Parathyroid adenoma (tissue), 2 donors: ENCODE measurements at regions not wholly inside any gene's neighbourhood (a gene's known extent, or its start where the extent isn't known, plus 50 kb on each side); places are given as distances from the start of the nearest gene placed in this dataset.

Experiments
- H2AFZ ChIP-seq: fragments of 300-600 bp; sonication (generic); one replicate; pipeline ENCODE4 v1.7.0; 2017; ENCODE audit warnings: antibody characterized with exemption, mild to moderate bottlenecking
- H3K27ac ChIP-seq: fragments of 300-600 bp; sonication (generic); one replicate; pipeline ENCODE4 v1.7.0; 2017
- H3K27me3 ChIP-seq: fragments of 300-600 bp; sonication (generic); one replicate; pipeline ENCODE4 v1.7.0; 2017; ENCODE audit warnings: low read length; ENCODE audit not compliant: control insufficient read depth, insufficient read depth
- H3K36me3 ChIP-seq: fragments of 300-600 bp; sonication (generic); one replicate; pipeline ENCODE4 v1.7.0; 2017; ENCODE audit warnings: low read length; ENCODE audit not compliant: control insufficient read depth, insufficient read depth
- H3K4me1 ChIP-seq: fragments of 300-600 bp; sonication (generic); one replicate; pipeline ENCODE4 v1.7.0; 2017; ENCODE audit warnings: control low read depth
- H3K4me2 ChIP-seq: fragments of 300-600 bp; sonication (generic); one replicate; pipeline ENCODE4 v1.7.0; 2017; ENCODE audit warnings: low read length
- H3K4me3 ChIP-seq: fragments of 300-600 bp; sonication (generic); one replicate; pipeline ENCODE4 v1.7.0; 2017; ENCODE audit warnings: low read depth, low read length
- H3K79me2 ChIP-seq: fragments of 300-600 bp; sonication (generic); one replicate; pipeline ENCODE4 v1.7.0; 2017; ENCODE audit warnings: control low read depth
- H3K9ac ChIP-seq: fragments of 300-600 bp; sonication (generic); one replicate; pipeline ENCODE4 v1.7.0; 2017; ENCODE audit warnings: mild to moderate bottlenecking
- H3K9me3 ChIP-seq: fragments of 300-600 bp; sonication (generic); one replicate; pipeline ENCODE4 v1.7.0; 2017; ENCODE audit warnings: low read length; ENCODE audit not compliant: control insufficient read depth
- TF ChIP-seq, protein P1 (sequence below): fragments of 300-600 bp; sonication (generic); IDR thresholded peaks from one replicate; pipeline ENCODE4 v1.7.0; 2017; ENCODE audit warnings: antibody characterized with exemption, mild to moderate bottlenecking
- donor health status: primary hyperparathyroidism.

DNA sequence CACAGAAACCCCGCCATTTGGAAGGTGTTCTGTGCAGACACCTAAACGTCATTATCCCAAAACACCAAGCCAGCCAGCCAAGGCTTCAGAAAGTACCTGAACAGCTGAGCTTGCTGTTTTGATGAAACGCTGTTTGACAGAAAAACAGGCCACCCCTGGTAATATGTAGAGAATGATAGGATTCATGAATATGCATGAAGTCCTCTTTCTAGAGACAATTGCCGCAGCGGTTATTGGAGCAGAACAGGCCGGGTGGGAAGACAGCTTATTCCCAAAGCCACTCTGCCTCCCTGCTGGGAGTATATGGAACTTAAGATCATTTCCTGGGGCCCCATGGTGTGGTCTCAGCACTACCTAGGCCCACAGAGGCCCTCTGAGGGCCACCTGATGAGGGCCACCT lies 229.5 kb downstream of the UQCRFS1 start:
- no peaks in the 10 kb centered on the region for H3K36me3 ChIP-seq
- H3K9me3 ChIP-seq, result no peaks in the 10 kb centered on the region
- H3K27ac ChIP-seq, result no peak overlapping the region
- H2AFZ ChIP-seq, result no peak overlapping the region
- H3K4me2 ChIP-seq, result no peak overlapping the region
- H3K27me3 ChIP-seq, result no peaks in the 10 kb centered on the region
- TF ChIP-seq, protein P1, sequence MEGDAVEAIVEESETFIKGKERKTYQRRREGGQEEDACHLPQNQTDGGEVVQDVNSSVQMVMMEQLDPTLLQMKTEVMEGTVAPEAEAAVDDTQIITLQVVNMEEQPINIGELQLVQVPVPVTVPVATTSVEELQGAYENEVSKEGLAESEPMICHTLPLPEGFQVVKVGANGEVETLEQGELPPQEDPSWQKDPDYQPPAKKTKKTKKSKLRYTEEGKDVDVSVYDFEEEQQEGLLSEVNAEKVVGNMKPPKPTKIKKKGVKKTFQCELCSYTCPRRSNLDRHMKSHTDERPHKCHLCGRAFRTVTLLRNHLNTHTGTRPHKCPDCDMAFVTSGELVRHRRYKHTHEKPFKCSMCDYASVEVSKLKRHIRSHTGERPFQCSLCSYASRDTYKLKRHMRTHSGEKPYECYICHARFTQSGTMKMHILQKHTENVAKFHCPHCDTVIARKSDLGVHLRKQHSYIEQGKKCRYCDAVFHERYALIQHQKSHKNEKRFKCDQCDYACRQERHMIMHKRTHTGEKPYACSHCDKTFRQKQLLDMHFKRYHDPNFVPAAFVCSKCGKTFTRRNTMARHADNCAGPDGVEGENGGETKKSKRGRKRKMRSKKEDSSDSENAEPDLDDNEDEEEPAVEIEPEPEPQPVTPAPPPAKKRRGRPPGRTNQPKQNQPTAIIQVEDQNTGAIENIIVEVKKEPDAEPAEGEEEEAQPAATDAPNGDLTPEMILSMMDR, result no peak
- no peak overlapping the region for H3K4me3 ChIP-seq
- no peaks in the 10 kb centered on the region for H3K79me2 ChIP-seq
- H3K4me1 ChIP-seq, result no peaks in the 10 kb centered on the region
- H3K9ac ChIP-seq, result no peak overlapping the region

DNA sequence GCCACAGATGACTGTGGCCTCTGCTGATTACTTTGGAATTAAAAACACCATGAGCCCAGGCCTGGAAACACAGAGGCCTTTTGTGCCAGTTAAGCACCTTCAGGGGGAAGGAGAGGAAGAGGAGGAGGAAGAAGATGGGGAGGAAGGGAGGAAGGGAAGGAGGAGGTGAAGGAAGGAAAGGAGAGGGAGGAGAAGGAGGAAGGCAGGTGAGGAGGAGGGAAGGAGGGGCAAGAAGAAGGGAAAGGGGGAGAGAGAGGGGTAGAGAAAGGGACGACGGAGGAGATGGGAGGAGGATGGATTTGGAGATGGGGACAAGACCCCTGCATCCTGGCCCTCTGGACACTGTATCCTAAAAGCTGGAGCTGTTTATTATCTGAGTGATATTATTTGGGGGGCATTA lies 231.0 kb downstream of the UQCRFS1 start:
- TF ChIP-seq, protein P1, result no peak
- H3K9me3 ChIP-seq, result no peaks in the 10 kb centered on the region
- H3K4me3 ChIP-seq, result no peak overlapping the region

DNA sequence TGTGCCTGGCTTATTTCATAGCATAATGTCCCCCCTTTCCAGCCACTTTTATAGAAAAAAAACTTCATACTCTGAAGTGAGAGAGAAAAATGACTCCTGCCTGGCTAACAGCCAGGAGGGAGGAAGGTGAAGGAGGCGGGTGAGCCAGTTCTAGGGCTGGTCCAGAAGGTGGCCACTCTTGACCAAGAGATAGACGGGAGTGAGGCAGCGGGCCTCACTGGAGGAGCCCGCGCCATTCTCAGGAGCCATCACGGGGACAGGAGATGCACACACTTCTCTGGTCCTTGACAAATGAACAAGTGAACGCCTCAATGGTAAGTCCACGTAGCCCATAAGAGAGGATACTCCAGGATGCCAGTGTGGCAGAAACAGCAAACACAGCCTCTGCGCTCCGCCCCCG lies 231.4 kb downstream of the UQCRFS1 start:
- TF ChIP-seq, protein P1, result peak; percentile 36

More for the DNA sequence above, 231.0 kb downstream of the UQCRFS1 start:
- Histone ChIP-seq H3K36me3 (no peaks in the 10 kb centered on the region), H3K79me2 (no peaks in the 10 kb centered on the region), H3K27ac (no peak overlapping the region), H3K27me3 (no peaks in the 10 kb centered on the region), H3K4me1 (no peaks in the 10 kb centered on the region), H3K9ac (no peak overlapping the region), H2AFZ (peak overlapping the region; percentile 62), H3K4me2 (no peak overlapping the region)

DNA sequence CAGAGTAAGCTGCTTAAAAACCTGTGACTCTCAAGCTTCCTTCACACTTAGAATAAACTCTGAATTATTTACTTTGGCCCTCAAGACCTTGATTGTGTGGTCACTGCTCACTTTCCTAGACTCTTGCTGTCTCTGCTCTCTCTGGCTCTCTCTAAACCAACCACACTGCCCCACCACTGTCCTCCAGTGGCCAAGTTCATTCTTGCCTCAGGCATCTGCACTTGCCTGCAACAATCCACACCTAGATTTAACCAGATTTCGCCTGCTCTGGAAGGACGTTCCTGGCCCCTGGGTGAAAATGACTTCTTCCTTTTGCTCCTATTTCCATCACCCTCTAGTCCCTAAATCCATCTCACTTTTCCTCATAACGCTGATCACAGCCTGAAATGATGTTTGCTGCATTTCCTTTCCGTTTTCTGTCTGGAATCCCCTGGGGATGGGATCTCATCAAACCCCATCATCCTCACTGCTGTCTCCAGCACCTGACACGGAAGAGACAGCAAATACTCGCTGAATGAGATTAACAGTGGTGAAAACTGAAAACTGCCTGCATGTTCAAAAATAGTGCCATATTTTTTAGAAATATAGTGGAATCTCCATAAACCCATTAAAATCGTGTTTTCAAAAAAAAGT lies 232.6 kb downstream of the UQCRFS1 start:
- Histone ChIP-seq H3K27ac (no peak overlapping the region), H3K9ac (no peak overlapping the region), H3K27me3 (no peaks in the 10 kb centered on the region), H2AFZ (no peak overlapping the region), H3K9me3 (no peaks in the 10 kb centered on the region), H3K4me1 (no peaks in the 10 kb centered on the region), H3K79me2 (no peaks in the 10 kb centered on the region), H3K4me3 (no peak overlapping the region), H3K4me2 (no peak overlapping the region), H3K36me3 (no peaks in the 10 kb centered on the region)
- TF ChIP-seq, protein P1, result no peak

More for the DNA sequence above, 231.4 kb downstream of the UQCRFS1 start:
- no peaks in the 10 kb centered on the region for H3K27me3 ChIP-seq
- no peaks in the 10 kb centered on the region for H3K4me1 ChIP-seq
- no peaks in the 10 kb centered on the region for H3K9me3 ChIP-seq
- no peak overlapping the region for H3K4me3 ChIP-seq
- H3K79me2 ChIP-seq, result no peaks in the 10 kb centered on the region
- H3K27ac ChIP-seq, result no peak overlapping the region
- H3K9ac ChIP-seq, result no peak overlapping the region
- H3K36me3 ChIP-seq, result no peaks in the 10 kb centered on the region
- H3K4me2 ChIP-seq, result no peak overlapping the region
- H2AFZ ChIP-seq, result peak overlapping the region; percentile 62

DNA sequence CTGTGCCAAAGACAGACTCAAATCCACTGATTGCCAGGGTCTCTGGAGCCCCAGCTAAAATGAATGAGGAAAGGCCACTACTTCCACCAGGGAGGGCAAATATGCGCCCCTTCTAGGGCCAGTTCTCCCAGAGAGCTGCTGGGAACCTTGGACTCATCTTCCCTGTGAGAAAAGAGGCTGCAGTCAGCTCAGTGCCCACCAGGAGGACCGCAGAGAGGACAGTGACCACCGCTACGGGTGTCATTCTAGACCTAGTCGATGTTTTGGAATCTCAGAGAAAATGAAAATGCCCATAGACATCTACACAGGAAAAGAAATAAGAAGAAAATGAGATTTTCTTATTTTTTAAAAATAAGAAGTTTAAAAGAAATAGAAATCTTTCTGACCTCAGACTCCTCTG lies 235.1 kb downstream of the UQCRFS1 start:
- Histone ChIP-seq H3K4me3 (no peak overlapping the region), H3K9ac (no peak overlapping the region), H2AFZ (no peak overlapping the region), H3K36me3 (no peaks in the 10 kb centered on the region), H3K27me3 (no peaks in the 10 kb centered on the region), H3K4me1 (no peaks in the 10 kb centered on the region), H3K27ac (no peak overlapping the region), H3K79me2 (no peaks in the 10 kb centered on the region), H3K4me2 (no peak overlapping the region), H3K9me3 (no peaks in the 10 kb centered on the region)
- TF ChIP-seq, protein P1, result no peak
